Mammary epithelial cell (primary cell): ENCODE measurements at regions not wholly inside any gene's neighbourhood (a gene's known extent, or its start where the extent isn't known, plus 50 kb on each side); places are given as distances from the start of the nearest gene placed in this dataset.

Source experiments
- CTCF ChIP-seq, 2 donors: IDR thresholded peaks in 1 of 2; conservative IDR thresholded peaks in 1 of 2; 2 replicates each; pipeline ENCODE4 v1.5.1; 2011 to 2012; ENCODE audit warnings: inconsistent platforms in 2 of 2, low read length in 2 of 2, mild to moderate bottlenecking in 2 of 2, control low read depth in 1 of 2, low read depth in 1 of 2; ENCODE audit not compliant: insufficient read depth in 1 of 2; ENCODE audit errors: extremely low read depth in 1 of 2
- EZH2 ChIP-seq: IDR thresholded peaks from 2 replicates; pipeline ENCODE4 v1.6.1; 2012; ENCODE audit warnings: low read length, inconsistent platforms, borderline replicate concordance

- no peak for TF ChIP-seq CTCF (conservative IDR thresholded peaks at IDR 0.05 in 1 of 2, IDR thresholded peaks at IDR 0.05 in 1 of 2; ENCODE audit: extremely low read depth in 1 of 2, insufficient read depth in 1 of 2, low read depth in 1 of 2, low read length in 2 of 2)
- no peak for TF ChIP-seq EZH2
These were observed 169.2 kb upstream of the SOX5 start for GRCh38 chr12:24118668-24119067.
